GM21717 (cell line): ENCODE measurements at regions not wholly inside any gene's neighbourhood (a gene's known extent, or its start where the extent isn't known, plus 50 kb on each side); places are given as distances from the start of the nearest gene placed in this dataset.

Experiments used
- ATAC-seq: cut with Tn5 transposase; IDR thresholded peaks from one replicate; pipeline ENCODE4 v1.9.1; 2021; ENCODE audit warnings: mild to moderate bottlenecking, moderate library complexity; ENCODE audit not compliant: unreplicated experiment

GRCh38 chr18:75810961-75811551 lies 383.6 kb upstream of the SMIM21 start:
- ATAC-seq: no peak

GRCh38 chr18:75810516-75810915 lies 383.0 kb upstream of the SMIM21 start:
- ATAC-seq: no peak

GRCh38 chr18:75809926-75810255 lies 382.4 kb upstream of the SMIM21 start:
- no peak for ATAC-seq

- no peak for ATAC-seq
Measured at GRCh38 chr18:75809151-75809925, 381.8 kb upstream of the SMIM21 start.

- no peak for ATAC-seq
Measured at GRCh38 chr18:75805265-75805664, 377.8 kb upstream of the SMIM21 start.

- ATAC-seq: no peak
Measured at GRCh38 chr18:75802681-75803080, 375.2 kb upstream of the SMIM21 start.

GRCh38 chr18:75801178-75801577 lies 373.7 kb upstream of the SMIM21 start:
- ATAC-seq: no peak

- ATAC-seq: no peak
Measured at GRCh38 chr18:75800331-75800648, 372.8 kb upstream of the SMIM21 start.

GRCh38 chr18:75799449-75800330 lies 372.2 kb upstream of the SMIM21 start:
- ATAC-seq: no peak

- ATAC-seq: no peak
Measured at GRCh38 chr18:75797046-75797445, 369.5 kb upstream of the SMIM21 start.

GRCh38 chr18:75790796-75791195 lies 363.3 kb upstream of the SMIM21 start:
- ATAC-seq: no peak

- no peak for ATAC-seq
Measured at GRCh38 chr18:75790111-75790510, 362.6 kb upstream of the SMIM21 start.

GRCh38 chr18:75785834-75786233 lies 358.3 kb upstream of the SMIM21 start:
- ATAC-seq: no peak

- no peak for ATAC-seq
Measured at GRCh38 chr18:75785206-75785605, 357.7 kb upstream of the SMIM21 start.

- no peak for ATAC-seq
Measured at GRCh38 chr18:75784390-75784789, 356.9 kb upstream of the SMIM21 start.

- no peak for ATAC-seq
Measured at GRCh38 chr18:75783566-75784281, 356.2 kb upstream of the SMIM21 start.

- ATAC-seq: no peak
Measured at GRCh38 chr18:75782826-75783225, 355.3 kb upstream of the SMIM21 start.

GRCh38 chr18:75782204-75782603 lies 354.7 kb upstream of the SMIM21 start:
- ATAC-seq: no peak

- no peak for ATAC-seq
Measured at GRCh38 chr18:75779910-75780309, 352.4 kb upstream of the SMIM21 start.

GRCh38 chr18:75779450-75779849 lies 351.9 kb upstream of the SMIM21 start:
- ATAC-seq: no peak

- ATAC-seq: no peak
Measured at GRCh38 chr18:75777630-75778029, 350.1 kb upstream of the SMIM21 start.
